GM12878 (cell line): ENCODE measurements at regions not wholly inside any gene's neighbourhood (a gene's known extent, or its start where the extent isn't known, plus 50 kb on each side); places are given as distances from the start of the nearest gene placed in this dataset.

Experiments used
- ATAC-seq: fragments of 200-7000 bp; cut with Tn5 transposase; 3 replicates; pipeline ENCODE4 v1.9.1; 2020; ENCODE audit warnings: mild to moderate bottlenecking, moderate library complexity
- BruUV-seq: library from RNA; stranded (reverse); fragments of 400-500 nt; replicated peaks from 2 replicates; lab custom pipeline; 2021; lab: Mats Ljungman, UMichigan
- CTCF ChIA-PET: fragments of 300-600 bp; sonication (Branson Sonifier 250); formaldehyde crosslinking; extraction: SDS; loops from one replicate; lab custom pipeline; 2021; ENCODE audit warnings: inconsistent platforms; lab: Yijun Ruan, JAX
- POLR2A ChIA-PET: fragments of 350-600 bp; formaldehyde crosslinking; extraction: SDS; loops from one replicate; lab custom pipeline; 2021; ENCODE audit warnings: inconsistent platforms; lab: Charles Lee
- RAD21 ChIA-PET: fragments of 300-600 bp; sonication (Branson Sonifier 250); formaldehyde crosslinking; loops from one replicate; lab custom pipeline; 2023; ENCODE audit warnings: antibody characterized with exemption; ENCODE audit not compliant: unreplicated experiment; lab: Charles Lee
- SMC1A ChIA-PET: fragments of 300-600 bp; sonication (Branson Sonifier 250); formaldehyde crosslinking; loops from one replicate; lab custom pipeline; 2023; ENCODE audit not compliant: unreplicated experiment, uncharacterized antibody; lab: Charles Lee
- DNase-seq: peaks from one replicate; pipeline ENCODE4 v3.0.0-alpha.2; 2011; ENCODE audit warnings: low read depth, low spot score
- FAIRE-seq: peaks from 3 replicates; lab custom pipeline; 2011; peaks lifted over from hg19 to GRCh38; lab: Jason Lieb, UNC
- H2AFZ ChIP-seq: 2 replicates; pipeline ENCODE4 v1.6.0; 2011; ENCODE audit warnings: low read depth, low read length, control low read depth; ENCODE audit not compliant: control insufficient read depth
- H3K27ac ChIP-seq: 2 replicates; pipeline ENCODE4 v1.5.1; 2011; ENCODE audit warnings: control low read depth; ENCODE audit not compliant: control insufficient read depth, insufficient read depth
- H3K27me3 ChIP-seq, 2 experiments: replicated peaks in 1 of 2; 2 replicates each; pipeline versions ENCODE4 v1.6.0 to v1.6.1; 2011; ENCODE audit warnings: low read length in 1 of 2; ENCODE audit not compliant: control insufficient read depth in 2 of 2, insufficient read depth in 2 of 2
- H3K36me3 ChIP-seq, 2 experiments: 2 replicates each; pipeline ENCODE4 v1.5.1; 2011; ENCODE audit warnings: low read length in 1 of 2; ENCODE audit not compliant: control insufficient read depth in 2 of 2, insufficient read depth in 2 of 2
- H3K4me1 ChIP-seq: 2 replicates; pipeline ENCODE4 v1.6.1; 2011; ENCODE audit warnings: mild to moderate bottlenecking, low read length, moderate library complexity, mixed read lengths; ENCODE audit not compliant: control insufficient read depth, insufficient read depth
- H3K4me2 ChIP-seq: 2 replicates; pipeline ENCODE4 v1.6.0; 2011; ENCODE audit warnings: control low read depth; ENCODE audit not compliant: control insufficient read depth, insufficient read depth
- H3K4me3 ChIP-seq: fragments of 200-600 bp; sonication (generic); 2 replicates; pipeline ENCODE4 v1.5.1; 2016
- H3K79me2 ChIP-seq: 2 replicates; pipeline ENCODE4 v1.6.0; 2011; ENCODE audit warnings: low read length; ENCODE audit not compliant: control insufficient read depth, insufficient read depth
- H3K9ac ChIP-seq: 2 replicates; pipeline ENCODE4 v1.8.0; 2011; ENCODE audit warnings: low read length, control low read depth, mixed read lengths; ENCODE audit not compliant: control insufficient read depth, insufficient read depth
- H3K9me3 ChIP-seq: replicated peaks from 3 replicates; pipeline ENCODE4 v1.5.1; 2011; ENCODE audit warnings: mild to moderate bottlenecking, low read length; ENCODE audit not compliant: control insufficient read depth, insufficient read depth
- H4K20me1 ChIP-seq: 2 replicates; pipeline ENCODE4 v1.6.0; 2011; ENCODE audit not compliant: control insufficient read depth, insufficient read depth
- LARP7 ChIP-seq: fragments of 450-650 bp; IDR thresholded peaks from 2 replicates; pipeline ENCODE4 v1.6.1; 2017; ENCODE audit warnings: mild to moderate bottlenecking
- MYB ChIP-seq: fragments of 150-350 bp; IDR thresholded peaks from 2 replicates; pipeline ENCODE4 v1.6.1; 2014; ENCODE audit warnings: mild to moderate bottlenecking, low read depth, low read length, borderline replicate concordance
- MYC ChIP-seq: IDR thresholded peaks from 2 replicates; pipeline ENCODE4 v1.6.1; 2011; ENCODE audit warnings: mild to moderate bottlenecking, low read length, moderate library complexity, inconsistent platforms; ENCODE audit not compliant: insufficient read depth, insufficient replicate concordance, insufficient read length, severe bottlenecking
- NBN ChIP-seq: fragments of 450-650 bp; IDR thresholded peaks from 2 replicates; pipeline ENCODE4 v1.6.1; 2016
- NR2F1 ChIP-seq: fragments of 450-650 bp; conservative IDR thresholded peaks from 2 replicates; pipeline ENCODE4 v1.6.1; 2017; ENCODE audit warnings: mild to moderate bottlenecking
- POLR2A ChIP-seq: IDR thresholded peaks from 2 replicates; pipeline ENCODE4 v1.6.1; 2011; ENCODE audit warnings: low read depth, mild to moderate bottlenecking, low read length
- RAD21 ChIP-seq: IDR thresholded peaks from 2 replicates; pipeline ENCODE4 v1.6.1; 2011; ENCODE audit warnings: mild to moderate bottlenecking, low read depth, low read length, moderate library complexity; ENCODE audit not compliant: insufficient read depth
- RCOR1 ChIP-seq: conservative IDR thresholded peaks from 2 replicates; pipeline ENCODE4 v1.6.1; 2012; ENCODE audit warnings: low read depth, low read length, improper control_type of control experiment
- RUNX3 ChIP-seq: IDR thresholded peaks from 2 replicates; pipeline ENCODE4 v1.6.1; 2012; ENCODE audit warnings: low read length, inconsistent platforms
- SIX5 ChIP-seq: IDR thresholded peaks from 2 replicates; pipeline ENCODE4 v1.6.1; 2011; ENCODE audit warnings: mild to moderate bottlenecking, low read depth, low read length, moderate library complexity; ENCODE audit not compliant: severe bottlenecking
- SUPT20H ChIP-seq: IDR thresholded peaks from 2 replicates; pipeline ENCODE4 v1.6.1; 2011; ENCODE audit warnings: low read depth, mild to moderate bottlenecking, low read length, moderate library complexity, borderline replicate concordance; ENCODE audit not compliant: control insufficient read depth
- TARDBP ChIP-seq: IDR thresholded peaks from 2 replicates; pipeline ENCODE4 v1.6.1; 2016; ENCODE audit warnings: borderline replicate concordance
- YBX1 ChIP-seq: fragments of 450-650 bp; IDR thresholded peaks from 2 replicates; pipeline ENCODE4 v1.6.1; 2016; ENCODE audit warnings: antibody characterized with exemption
- ZBED1 ChIP-seq: IDR thresholded peaks from 2 replicates; pipeline ENCODE4 v1.6.1; 2016; ENCODE audit warnings: borderline replicate concordance
- ZSCAN29 ChIP-seq: fragments of 450-650 bp; IDR thresholded peaks from 2 replicates; pipeline ENCODE4 v1.6.1; 2017; ENCODE audit warnings: mild to moderate bottlenecking, moderate library complexity
- WGBS: methylation state at CpG from one replicate; pipeline ENCODE4 v1.1.6; 2016; ENCODE audit warnings: low lambda C conversion rate; ENCODE audit not compliant: insufficient replicate concordance, insufficient coverage; ENCODE audit errors: missing lambda C conversion rate; 5-methylcytosine and 5-hydroxymethylcytosine counted together
- in situ Hi-C: fragments of 300-500 bp; cut with MboI; formaldehyde crosslinking; loops from 9 replicates; pipeline ENCODE4 v1.14.3; 2018; ENCODE audit warnings: mixed read lengths
- intact Hi-C: fragments of 100-400 bp; cut with micrococcal nuclease; formaldehyde crosslinking; loops from one replicate; pipeline ENCODE4 v1.14.2; 2022; ENCODE audit not compliant: unreplicated experiment
- TF ChIP-seq, protein P1 (sequence below): fragments of 450-650 bp; IDR thresholded peaks from 2 replicates; pipeline ENCODE4 v1.6.1; 2017; ENCODE audit warnings: mild to moderate bottlenecking, low read depth, inconsistent platforms; ENCODE audit not compliant: poor library complexity, severe bottlenecking
- TF ChIP-seq, protein P2 (sequence below): fragments of 150-350 bp; IDR thresholded peaks from 2 replicates; pipeline ENCODE4 v1.6.1; 2016; ENCODE audit warnings: low read depth, low read length
- TF ChIP-seq, protein P3 (sequence below): fragments of 450-650 bp; IDR thresholded peaks from 2 replicates; pipeline ENCODE4 v1.6.1; 2016; ENCODE audit warnings: mild to moderate bottlenecking

DNA sequence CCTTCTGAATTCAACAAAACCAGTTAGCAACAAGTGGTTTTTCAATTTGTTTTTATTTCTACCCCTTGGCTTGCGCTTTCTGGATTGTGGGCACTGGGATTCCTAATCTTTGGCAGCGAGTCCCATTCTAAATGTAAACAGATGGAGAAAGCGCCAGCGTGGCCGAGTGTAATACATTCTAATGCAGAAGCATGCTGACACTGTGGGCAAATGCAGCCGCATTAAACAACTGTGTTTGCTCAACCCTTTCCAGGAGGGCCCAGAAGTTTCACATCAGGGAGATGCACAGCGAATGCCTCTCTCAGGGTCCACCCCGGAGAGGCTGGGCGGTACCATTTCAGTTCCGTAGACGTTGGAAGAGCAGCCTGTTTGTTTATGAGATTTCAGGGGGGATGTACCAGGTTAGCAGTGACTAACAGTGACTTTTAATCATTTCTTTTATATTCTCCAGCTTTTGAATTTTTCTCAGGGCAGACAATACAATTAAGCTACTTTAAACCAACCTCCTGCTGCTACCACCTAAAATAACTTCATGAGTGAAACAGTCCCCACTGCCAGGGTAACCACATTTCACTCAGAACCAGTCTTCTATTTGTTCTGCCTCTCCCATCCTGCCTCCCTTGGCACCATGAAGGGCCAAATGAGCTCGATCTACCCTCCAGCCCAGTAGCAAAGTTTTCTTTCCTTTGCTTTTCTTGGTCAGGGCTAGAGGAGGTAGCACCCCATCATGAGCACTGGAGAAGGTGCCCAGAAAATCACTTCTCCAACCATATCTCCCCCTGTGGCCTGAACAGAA is 164.2 kb upstream of the ITGB1 start (continued):
- no peak for TF ChIP-seq ZSCAN29
- TF ChIP-seq ZBED1 = no peak

DNA sequence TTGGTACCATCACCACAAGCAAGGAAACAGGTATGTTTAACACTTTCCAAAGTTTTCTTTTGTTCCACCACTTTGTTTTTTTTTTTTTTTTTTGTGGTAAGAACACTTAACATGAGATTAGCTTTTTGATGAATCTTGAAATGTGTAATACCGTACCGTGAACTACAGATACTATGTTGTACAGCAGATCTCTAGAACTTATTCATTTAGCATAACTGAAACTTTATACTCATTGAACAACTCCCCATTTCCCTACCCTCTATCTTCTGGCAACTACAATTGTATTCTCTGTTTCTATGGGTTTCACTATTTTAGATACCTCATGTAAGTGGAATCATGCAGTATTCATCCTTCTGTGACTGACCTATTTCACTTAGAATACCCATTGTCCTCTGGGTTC is 162.7 kb upstream of the ITGB1 start:
- H3K36me3 ChIP-seq = no peaks in the 10 kb centered on the region
- no peaks in the 10 kb centered on the region for H4K20me1 ChIP-seq
- H3K27ac ChIP-seq = no peak overlapping the region
- H3K4me1 ChIP-seq = no peaks in the 10 kb centered on the region
- in situ Hi-C loops (no loop called here), intact Hi-C loops (no loop called here)
- no peaks in the 10 kb centered on the region for H3K9me3 ChIP-seq
- no peak overlapping the region for H2AFZ ChIP-seq
- ATAC-seq = peak; percentile 29; the same call in 2 of the 3 replicates
- no peak for DNase-seq
- H3K27me3 ChIP-seq = no peaks in the 10 kb centered on the region
- no peaks in the 10 kb centered on the region for H3K79me2 ChIP-seq
- no peak for FAIRE-seq
- 21% methylated on average over 2 of the region's 2 CpGs for WGBS
- ChIA-PET POLR2A (no interaction called here), RAD21 (no interaction called here), SMC1A (interaction anchor here (1.0 kb wide), 1 partner anchor 10 kb away, joined by 3 read pairs; no protein-coding TSS in a partner anchor), CTCF (no interaction called here)
- H3K9ac ChIP-seq = no peak overlapping the region
- no peak overlapping the region for H3K4me2 ChIP-seq
- BruUV-seq = no TSS peak
- H3K4me3 ChIP-seq = no peak overlapping the region
- TF ChIP-seq RCOR1 (no peak), SUPT20H (no peak), NR2F1 (no peak), YBX1 (no peak), TARDBP (no peak), LARP7 (no peak), RAD21 (no peak), RUNX3 (no peak), MYC (no peak), SIX5 (no peak), MYB (no peak), NBN (no peak), ZSCAN29 (no peak), POLR2A (no peak)
- TF ChIP-seq, protein P1, sequence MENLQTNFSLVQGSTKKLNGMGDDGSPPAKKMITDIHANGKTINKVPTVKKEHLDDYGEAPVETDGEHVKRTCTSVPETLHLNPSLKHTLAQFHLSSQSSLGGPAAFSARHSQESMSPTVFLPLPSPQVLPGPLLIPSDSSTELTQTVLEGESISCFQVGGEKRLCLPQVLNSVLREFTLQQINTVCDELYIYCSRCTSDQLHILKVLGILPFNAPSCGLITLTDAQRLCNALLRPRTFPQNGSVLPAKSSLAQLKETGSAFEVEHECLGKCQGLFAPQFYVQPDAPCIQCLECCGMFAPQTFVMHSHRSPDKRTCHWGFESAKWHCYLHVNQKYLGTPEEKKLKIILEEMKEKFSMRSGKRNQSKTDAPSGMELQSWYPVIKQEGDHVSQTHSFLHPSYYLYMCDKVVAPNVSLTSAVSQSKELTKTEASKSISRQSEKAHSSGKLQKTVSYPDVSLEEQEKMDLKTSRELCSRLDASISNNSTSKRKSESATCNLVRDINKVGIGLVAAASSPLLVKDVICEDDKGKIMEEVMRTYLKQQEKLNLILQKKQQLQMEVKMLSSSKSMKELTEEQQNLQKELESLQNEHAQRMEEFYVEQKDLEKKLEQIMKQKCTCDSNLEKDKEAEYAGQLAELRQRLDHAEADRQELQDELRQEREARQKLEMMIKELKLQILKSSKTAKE = no peak
- TF ChIP-seq, protein P2, sequence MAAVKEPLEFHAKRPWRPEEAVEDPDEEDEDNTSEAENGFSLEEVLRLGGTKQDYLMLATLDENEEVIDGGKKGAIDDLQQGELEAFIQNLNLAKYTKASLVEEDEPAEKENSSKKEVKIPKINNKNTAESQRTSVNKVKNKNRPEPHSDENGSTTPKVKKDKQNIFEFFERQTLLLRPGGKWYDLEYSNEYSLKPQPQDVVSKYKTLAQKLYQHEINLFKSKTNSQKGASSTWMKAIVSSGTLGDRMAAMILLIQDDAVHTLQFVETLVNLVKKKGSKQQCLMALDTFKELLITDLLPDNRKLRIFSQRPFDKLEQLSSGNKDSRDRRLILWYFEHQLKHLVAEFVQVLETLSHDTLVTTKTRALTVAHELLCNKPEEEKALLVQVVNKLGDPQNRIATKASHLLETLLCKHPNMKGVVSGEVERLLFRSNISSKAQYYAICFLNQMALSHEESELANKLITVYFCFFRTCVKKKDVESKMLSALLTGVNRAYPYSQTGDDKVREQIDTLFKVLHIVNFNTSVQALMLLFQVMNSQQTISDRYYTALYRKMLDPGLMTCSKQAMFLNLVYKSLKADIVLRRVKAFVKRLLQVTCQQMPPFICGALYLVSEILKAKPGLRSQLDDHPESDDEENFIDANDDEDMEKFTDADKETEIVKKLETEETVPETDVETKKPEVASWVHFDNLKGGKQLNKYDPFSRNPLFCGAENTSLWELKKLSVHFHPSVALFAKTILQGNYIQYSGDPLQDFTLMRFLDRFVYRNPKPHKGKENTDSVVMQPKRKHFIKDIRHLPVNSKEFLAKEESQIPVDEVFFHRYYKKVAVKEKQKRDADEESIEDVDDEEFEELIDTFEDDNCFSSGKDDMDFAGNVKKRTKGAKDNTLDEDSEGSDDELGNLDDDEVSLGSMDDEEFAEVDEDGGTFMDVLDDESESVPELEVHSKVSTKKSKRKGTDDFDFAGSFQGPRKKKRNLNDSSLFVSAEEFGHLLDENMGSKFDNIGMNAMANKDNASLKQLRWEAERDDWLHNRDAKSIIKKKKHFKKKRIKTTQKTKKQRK = no peak
- TF ChIP-seq, protein P3, sequence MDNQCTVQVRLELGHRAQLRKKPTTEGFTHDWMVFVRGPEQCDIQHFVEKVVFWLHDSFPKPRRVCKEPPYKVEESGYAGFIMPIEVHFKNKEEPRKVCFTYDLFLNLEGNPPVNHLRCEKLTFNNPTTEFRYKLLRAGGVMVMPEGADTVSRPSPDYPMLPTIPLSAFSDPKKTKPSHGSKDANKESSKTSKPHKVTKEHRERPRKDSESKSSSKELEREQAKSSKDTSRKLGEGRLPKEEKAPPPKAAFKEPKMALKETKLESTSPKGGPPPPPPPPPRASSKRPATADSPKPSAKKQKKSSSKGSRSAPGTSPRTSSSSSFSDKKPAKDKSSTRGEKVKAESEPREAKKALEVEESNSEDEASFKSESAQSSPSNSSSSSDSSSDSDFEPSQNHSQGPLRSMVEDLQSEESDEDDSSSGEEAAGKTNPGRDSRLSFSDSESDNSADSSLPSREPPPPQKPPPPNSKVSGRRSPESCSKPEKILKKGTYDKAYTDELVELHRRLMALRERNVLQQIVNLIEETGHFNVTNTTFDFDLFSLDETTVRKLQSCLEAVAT = no peak
